ENCODE measurements at regions not wholly inside any gene's neighbourhood (a gene's known extent, or its start where the extent isn't known, plus 50 kb on each side); places are given as distances from the start of the nearest gene placed in this dataset.

DNA sequence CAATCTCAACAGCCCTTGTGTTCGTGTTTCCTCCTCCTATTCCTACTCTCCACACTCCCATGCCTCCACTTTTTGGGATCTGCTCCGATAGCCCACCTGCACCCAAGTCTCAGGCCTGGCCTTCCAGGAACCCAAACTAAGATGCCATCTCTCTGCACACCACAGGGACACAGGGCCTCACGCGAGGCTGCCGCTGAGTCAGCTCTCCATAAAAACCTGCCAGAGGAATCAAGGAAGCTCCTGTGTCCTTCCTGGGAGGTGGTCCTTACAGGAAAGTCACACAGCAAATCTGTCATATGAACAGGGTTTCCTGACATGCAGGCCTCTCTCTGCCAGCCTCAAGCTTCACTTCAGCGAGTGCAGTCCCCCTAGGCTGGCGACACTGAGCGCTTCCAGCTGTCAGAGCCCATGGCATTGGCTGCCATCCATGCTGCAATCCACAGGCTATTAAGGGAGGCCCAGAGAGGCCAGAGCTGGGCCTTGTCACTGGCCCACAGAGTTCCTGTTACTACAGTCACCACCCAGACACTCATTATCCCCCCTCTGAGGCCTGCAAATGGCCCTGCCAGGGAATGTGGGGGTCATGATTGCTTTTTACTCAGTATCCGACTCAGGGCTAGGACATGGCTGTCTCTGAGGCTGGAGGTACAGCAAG lies 151.4 kb downstream of the OAT start:
- no peaks in the 10 kb centered on the region for H4K20me1 ChIP-seq (ENCODE audit: low read depth)
- Mint-ChIP-seq H3K27me3 (ENCODE audit: insufficient read depth, low read depth) (peaks cover 5% of the 10 kb centered on the region), H3K4me1 (no peaks in the 10 kb centered on the region), H3K4me3 (no peak overlapping the region), H3K27ac (peak overlapping the region; percentile 96), H3K36me3 (peaks cover 1% of the 10 kb centered on the region), H3K9me3 (peaks cover 3% of the 10 kb centered on the region)
- H3K4me2 ChIP-seq, result no peak overlapping the region
- no peaks in the 10 kb centered on the region for H3K79me2 ChIP-seq (ENCODE audit: low read depth)
- H2AFZ ChIP-seq (replicated peaks), result no peak overlapping the region
- H3K4me1 ChIP-seq, result no peaks in the 10 kb centered on the region
- TF ChIP-seq, protein P1, sequence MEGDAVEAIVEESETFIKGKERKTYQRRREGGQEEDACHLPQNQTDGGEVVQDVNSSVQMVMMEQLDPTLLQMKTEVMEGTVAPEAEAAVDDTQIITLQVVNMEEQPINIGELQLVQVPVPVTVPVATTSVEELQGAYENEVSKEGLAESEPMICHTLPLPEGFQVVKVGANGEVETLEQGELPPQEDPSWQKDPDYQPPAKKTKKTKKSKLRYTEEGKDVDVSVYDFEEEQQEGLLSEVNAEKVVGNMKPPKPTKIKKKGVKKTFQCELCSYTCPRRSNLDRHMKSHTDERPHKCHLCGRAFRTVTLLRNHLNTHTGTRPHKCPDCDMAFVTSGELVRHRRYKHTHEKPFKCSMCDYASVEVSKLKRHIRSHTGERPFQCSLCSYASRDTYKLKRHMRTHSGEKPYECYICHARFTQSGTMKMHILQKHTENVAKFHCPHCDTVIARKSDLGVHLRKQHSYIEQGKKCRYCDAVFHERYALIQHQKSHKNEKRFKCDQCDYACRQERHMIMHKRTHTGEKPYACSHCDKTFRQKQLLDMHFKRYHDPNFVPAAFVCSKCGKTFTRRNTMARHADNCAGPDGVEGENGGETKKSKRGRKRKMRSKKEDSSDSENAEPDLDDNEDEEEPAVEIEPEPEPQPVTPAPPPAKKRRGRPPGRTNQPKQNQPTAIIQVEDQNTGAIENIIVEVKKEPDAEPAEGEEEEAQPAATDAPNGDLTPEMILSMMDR (IDR thresholded peaks at IDR 0.05), result no peak
- TF ChIP-seq EZH2phosphoT487 (IDR thresholded peaks at IDR 0.05), result no peak
- TF ChIP-seq EZH2 (IDR thresholded peaks at IDR 0.05), result no peak
- no peak overlapping the region for H3K27ac ChIP-seq
- H3K9me3 ChIP-seq (ENCODE audit: low read depth), result no peaks in the 10 kb centered on the region
- no peak overlapping the region for H3K4me3 ChIP-seq
- H3K36me3 ChIP-seq, result no peaks in the 10 kb centered on the region
- no peak overlapping the region for H3K9ac ChIP-seq
- no peaks in the 10 kb centered on the region for H3K27me3 ChIP-seq
- DNase-seq (ENCODE audit: low spot score), result no peak
- H3F3A ChIP-seq (ENCODE audit: low read depth), result no peaks in the 10 kb centered on the region

- no peaks in the 10 kb centered on the region for H3K9me3 Mint-ChIP-seq
- peaks cover 5% of the 10 kb centered on the region for H3K27me3 Mint-ChIP-seq (ENCODE audit: insufficient read depth, low read depth)
- H3K27ac Mint-ChIP-seq, result no peak overlapping the region
Measured at GRCh38 chr10:124266468-124267230, 152.1 kb downstream of the OAT start.

GRCh38 chr10:124265776-124266467 lies 152.8 kb downstream of the OAT start:
- H3K27ac ChIP-seq, result no peak overlapping the region
- H3K9me3 ChIP-seq (ENCODE audit: low read depth), result no peaks in the 10 kb centered on the region
- no peaks in the 10 kb centered on the region for H3K27me3 ChIP-seq
- no peak overlapping the region for H3K9ac ChIP-seq
- H3K36me3 ChIP-seq, result no peaks in the 10 kb centered on the region
- H3K9me3 Mint-ChIP-seq, result no peaks in the 10 kb centered on the region
- no peak for TF ChIP-seq EZH2 (IDR thresholded peaks at IDR 0.05)
- TF ChIP-seq, protein P1 (IDR thresholded peaks at IDR 0.05), result no peak
- TF ChIP-seq EZH2phosphoT487 (IDR thresholded peaks at IDR 0.05), result no peak
- H2AFZ ChIP-seq (replicated peaks), result no peak overlapping the region
- no peaks in the 10 kb centered on the region for H3K4me1 Mint-ChIP-seq
- no peak overlapping the region for H3K27ac Mint-ChIP-seq
- H4K20me1 ChIP-seq (ENCODE audit: low read depth), result no peaks in the 10 kb centered on the region
- H3K4me2 ChIP-seq, result no peak overlapping the region
- H3K79me2 ChIP-seq (ENCODE audit: low read depth), result no peaks in the 10 kb centered on the region
- H3K36me3 Mint-ChIP-seq, result no peaks in the 10 kb centered on the region
- H3F3A ChIP-seq (ENCODE audit: low read depth), result no peaks in the 10 kb centered on the region
- H3K4me1 ChIP-seq, result no peaks in the 10 kb centered on the region
- no peak overlapping the region for H3K4me3 ChIP-seq
- H3K4me3 Mint-ChIP-seq, result no peak overlapping the region
- no peak for DNase-seq (ENCODE audit: low spot score)
- H3K27me3 Mint-ChIP-seq (ENCODE audit: insufficient read depth, low read depth), result peaks cover 6% of the 10 kb centered on the region

More at GRCh38 chr10:124266468-124267230, 152.1 kb downstream of the OAT start:
- TF ChIP-seq, protein P1 (IDR thresholded peaks at IDR 0.05), result no peak
- TF ChIP-seq EZH2phosphoT487 (IDR thresholded peaks at IDR 0.05) (no peak), EZH2 (IDR thresholded peaks at IDR 0.05) (no peak)
- Histone ChIP-seq H3K36me3 (no peaks in the 10 kb centered on the region), H3K4me2 (no peak overlapping the region), H4K20me1 (ENCODE audit: low read depth) (no peaks in the 10 kb centered on the region), H3K9ac (no peak overlapping the region), H3K79me2 (ENCODE audit: low read depth) (no peaks in the 10 kb centered on the region), H3K4me1 (no peaks in the 10 kb centered on the region), H3F3A (ENCODE audit: low read depth) (no peaks in the 10 kb centered on the region), H3K9me3 (ENCODE audit: low read depth) (no peaks in the 10 kb centered on the region), H3K27me3 (no peaks in the 10 kb centered on the region), H2AFZ (replicated peaks) (no peak overlapping the region), H3K27ac (no peak overlapping the region), H3K4me3 (no peak overlapping the region)
- DNase-seq (ENCODE audit: low spot score), result no peak
- Mint-ChIP-seq H3K4me3 (no peak overlapping the region), H3K36me3 (no peaks in the 10 kb centered on the region), H3K4me1 (no peaks in the 10 kb centered on the region)
